NCI-H2107 treated with DMSO at 0.1 percent for 48 hours (cell line): ENCODE measurements at regions not wholly inside any gene's neighbourhood (a gene's known extent, or its start where the extent isn't known, plus 50 kb on each side); places are given as distances from the start of the nearest gene placed in this dataset.

Source experiments
- DNase-seq: peaks from one replicate; lab custom pipeline; 2025; ENCODE audit not compliant: unreplicated experiment; lab: John Stamatoyannopoulos, UW

GRCh38 chr3:79910337-79910736 is 142.5 kb upstream of the ROBO1 start:
- DNase-seq, result no peak

GRCh38 chr3:79906106-79906505 is 138.3 kb upstream of the ROBO1 start:
- no peak for DNase-seq

- no peak for DNase-seq
Observed at GRCh38 chr3:79902151-79902550, 134.4 kb upstream of the ROBO1 start.

- no peak for DNase-seq
Observed at GRCh38 chr3:79898907-79899306, 131.1 kb upstream of the ROBO1 start.

GRCh38 chr3:79896086-79896485 is 128.3 kb upstream of the ROBO1 start:
- DNase-seq, result no peak

- no peak for DNase-seq
Observed at GRCh38 chr3:79887213-79887612, 119.4 kb upstream of the ROBO1 start.

- no peak for DNase-seq
Observed at GRCh38 chr3:79886204-79886603, 118.4 kb upstream of the ROBO1 start.

GRCh38 chr3:79885407-79885806 is 117.6 kb upstream of the ROBO1 start:
- DNase-seq, result no peak

- no peak for DNase-seq
Observed at GRCh38 chr3:79884354-79884753, 116.6 kb upstream of the ROBO1 start.

- no peak for DNase-seq
Observed at GRCh38 chr3:79881431-79881830, 113.6 kb upstream of the ROBO1 start.

- no peak for DNase-seq
Observed at GRCh38 chr3:79878708-79879107, 110.9 kb upstream of the ROBO1 start.

GRCh38 chr3:79874646-79875045 is 106.8 kb upstream of the ROBO1 start:
- DNase-seq, result no peak

- no peak for DNase-seq
Observed at GRCh38 chr3:79872483-79872882, 104.7 kb upstream of the ROBO1 start.

GRCh38 chr3:79871656-79872055 is 103.9 kb upstream of the ROBO1 start:
- no peak for DNase-seq

- no peak for DNase-seq
Observed at GRCh38 chr3:79870313-79870620, 102.5 kb upstream of the ROBO1 start.

- DNase-seq, result no peak
Observed at GRCh38 chr3:79869461-79870312, 101.9 kb upstream of the ROBO1 start.

- DNase-seq, result no peak
Observed at GRCh38 chr3:79866162-79866561, 98.4 kb upstream of the ROBO1 start.

- DNase-seq, result no peak
Observed at GRCh38 chr3:79864077-79864476, 96.3 kb upstream of the ROBO1 start.

GRCh38 chr3:79848876-79849275 is 81.1 kb upstream of the ROBO1 start:
- no peak for DNase-seq

- DNase-seq, result no peak
Observed at GRCh38 chr3:79847928-79848327, 80.1 kb upstream of the ROBO1 start.

GRCh38 chr3:79846148-79846933 is 78.5 kb upstream of the ROBO1 start:
- DNase-seq, result no peak

GRCh38 chr3:79845546-79845945 is 77.7 kb upstream of the ROBO1 start:
- DNase-seq, result no peak
